OCI-LY3 (cell line): ENCODE measurements at regions not wholly inside any gene's neighbourhood (a gene's known extent, or its start where the extent isn't known, plus 50 kb on each side); places are given as distances from the start of the nearest gene placed in this dataset.

Experiments
- H2AFZ ChIP-seq: fragments of 200-600, 300-600 bp; shearing (Covaris generic); 2 replicates; pipeline ENCODE4 v1.6.0; 2014; ENCODE audit warnings: antibody characterized with exemption, low read depth, low read length
- H3K27ac ChIP-seq: fragments of 200-600, 300-600 bp; sonication (generic); 2 replicates; pipeline ENCODE4 v1.5.1; 2014; ENCODE audit warnings: mild to moderate bottlenecking, low read length, moderate library complexity, mixed read lengths
- H3K27me3 ChIP-seq: fragments of 200-600, 300-600 bp; sonication (generic); 2 replicates; pipeline ENCODE4 v1.6.1; 2014; ENCODE audit warnings: low read depth, low read length, mixed read lengths
- H3K36me3 ChIP-seq: fragments of 200-600, 300-600 bp; sonication (generic); replicated peaks from 2 replicates; pipeline ENCODE3; 2014; ENCODE audit warnings: low read depth, low read length, mixed read lengths
- H3K4me1 ChIP-seq: fragments of 300-600, 200-600 bp; sonication (generic); 2 replicates; pipeline ENCODE4 v1.6.1; 2014; ENCODE audit warnings: low read length, mixed read lengths
- H3K4me2 ChIP-seq: fragments of 200-600, 300-600 bp; sonication (generic); 2 replicates; pipeline ENCODE4 v1.6.1; 2014; ENCODE audit warnings: low read length, mixed read lengths
- H3K4me3 ChIP-seq: fragments of 300-600, 200-600 bp; sonication (generic); 2 replicates; pipeline ENCODE4 v1.5.1; 2014; ENCODE audit warnings: antibody characterized with exemption, mild to moderate bottlenecking, low read length, moderate library complexity
- H3K79me2 ChIP-seq: fragments of 300-600, 200-600 bp; shearing (Covaris generic); 2 replicates; pipeline ENCODE4 v1.6.1; 2014; ENCODE audit warnings: mild to moderate bottlenecking, low read length, mixed read lengths
- H3K9ac ChIP-seq: fragments of 300-600, 200-600 bp; shearing (Covaris generic); 2 replicates; pipeline ENCODE4 v1.6.0; 2014; ENCODE audit warnings: mild to moderate bottlenecking, low read length, moderate library complexity
- H3K9me3 ChIP-seq: fragments of 200-600, 300-600 bp; shearing (Covaris generic); 2 replicates; pipeline ENCODE4 v1.6.1; 2014; ENCODE audit warnings: low read length, mixed read lengths; ENCODE audit not compliant: insufficient read depth
- H4K20me1 ChIP-seq: fragments of 200-600, 300-600 bp; sonication (generic); 2 replicates; pipeline ENCODE4 v1.6.1; 2016; ENCODE audit warnings: low read length, mixed read lengths; ENCODE audit not compliant: insufficient read depth
- EZH2phosphoT487 ChIP-seq: fragments of 200-600 bp; shearing (Covaris generic); IDR thresholded peaks from 2 replicates; pipeline ENCODE4 v1.6.1; 2018; ENCODE audit warnings: antibody characterized with exemption, mixed run types, low read depth
- TF ChIP-seq, protein P1 (sequence below): fragments of 200-600, 300-600 bp; sonication (generic); IDR thresholded peaks from 2 replicates; pipeline ENCODE4 v1.5.1; 2014; ENCODE audit warnings: antibody characterized with exemption, low read length, low read depth

DNA sequence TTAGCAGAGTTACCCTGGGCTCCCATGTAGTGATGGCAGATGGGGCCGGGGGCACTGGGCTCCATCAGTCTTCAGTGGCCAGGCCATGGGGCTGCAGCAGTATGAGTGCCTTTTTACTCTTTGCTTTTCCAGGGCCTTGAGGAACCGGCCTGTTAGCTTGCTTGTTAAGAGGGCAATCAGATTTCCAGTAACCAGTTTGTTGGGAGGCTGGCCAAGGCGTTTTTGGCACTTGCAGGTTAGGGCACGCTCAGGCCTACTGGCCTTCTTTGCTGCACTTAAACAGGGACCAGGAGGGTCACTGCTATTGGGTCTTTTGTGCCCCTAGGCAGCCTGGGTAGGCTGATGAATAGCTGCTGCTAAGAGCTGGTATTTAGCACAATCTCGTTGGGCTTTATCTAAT lies 415.4 kb upstream of the USP9Y start:
- no peak overlapping the region for H3K9ac ChIP-seq
- H3K36me3 ChIP-seq = no peaks in the 10 kb centered on the region
- H3K4me3 ChIP-seq = no peak overlapping the region
- H3K4me2 ChIP-seq = no peak overlapping the region
- H2AFZ ChIP-seq = no peak overlapping the region
- TF ChIP-seq, protein P1, sequence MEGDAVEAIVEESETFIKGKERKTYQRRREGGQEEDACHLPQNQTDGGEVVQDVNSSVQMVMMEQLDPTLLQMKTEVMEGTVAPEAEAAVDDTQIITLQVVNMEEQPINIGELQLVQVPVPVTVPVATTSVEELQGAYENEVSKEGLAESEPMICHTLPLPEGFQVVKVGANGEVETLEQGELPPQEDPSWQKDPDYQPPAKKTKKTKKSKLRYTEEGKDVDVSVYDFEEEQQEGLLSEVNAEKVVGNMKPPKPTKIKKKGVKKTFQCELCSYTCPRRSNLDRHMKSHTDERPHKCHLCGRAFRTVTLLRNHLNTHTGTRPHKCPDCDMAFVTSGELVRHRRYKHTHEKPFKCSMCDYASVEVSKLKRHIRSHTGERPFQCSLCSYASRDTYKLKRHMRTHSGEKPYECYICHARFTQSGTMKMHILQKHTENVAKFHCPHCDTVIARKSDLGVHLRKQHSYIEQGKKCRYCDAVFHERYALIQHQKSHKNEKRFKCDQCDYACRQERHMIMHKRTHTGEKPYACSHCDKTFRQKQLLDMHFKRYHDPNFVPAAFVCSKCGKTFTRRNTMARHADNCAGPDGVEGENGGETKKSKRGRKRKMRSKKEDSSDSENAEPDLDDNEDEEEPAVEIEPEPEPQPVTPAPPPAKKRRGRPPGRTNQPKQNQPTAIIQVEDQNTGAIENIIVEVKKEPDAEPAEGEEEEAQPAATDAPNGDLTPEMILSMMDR = no peak
- no peak for TF ChIP-seq EZH2phosphoT487
- no peaks in the 10 kb centered on the region for H3K9me3 ChIP-seq
- no peaks in the 10 kb centered on the region for H3K79me2 ChIP-seq
- no peaks in the 10 kb centered on the region for H3K27me3 ChIP-seq
- no peak overlapping the region for H3K27ac ChIP-seq
- H3K4me1 ChIP-seq = no peaks in the 10 kb centered on the region
- no peaks in the 10 kb centered on the region for H4K20me1 ChIP-seq

DNA sequence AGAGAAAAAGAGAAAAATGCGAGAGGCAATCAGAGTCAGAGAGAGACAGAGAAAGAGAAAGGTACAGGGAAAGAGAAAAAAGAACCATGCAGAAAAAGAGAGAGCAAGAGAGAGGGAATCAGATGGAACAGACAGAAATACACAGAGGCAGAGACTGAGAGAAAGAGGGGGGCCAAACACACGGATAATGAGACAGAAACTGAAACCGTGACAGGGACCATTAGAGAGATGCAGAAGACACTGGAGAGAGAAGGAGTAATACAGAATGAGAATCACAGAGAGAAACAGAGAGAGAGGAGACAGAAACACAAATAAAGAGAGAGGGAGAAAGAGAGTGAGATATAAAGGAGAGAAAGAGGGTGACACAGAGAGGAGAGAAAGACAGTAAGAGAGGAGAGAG lies 412.1 kb upstream of the USP9Y start:
- Histone ChIP-seq H3K4me3 (no peak overlapping the region), H3K27me3 (no peaks in the 10 kb centered on the region), H3K27ac (no peak overlapping the region), H3K9me3 (no peaks in the 10 kb centered on the region), H2AFZ (no peak overlapping the region), H3K4me1 (no peaks in the 10 kb centered on the region), H3K4me2 (no peak overlapping the region), H3K36me3 (no peaks in the 10 kb centered on the region), H3K9ac (no peak overlapping the region), H4K20me1 (no peaks in the 10 kb centered on the region), H3K79me2 (no peaks in the 10 kb centered on the region)
- TF ChIP-seq, protein P1 = no peak
- TF ChIP-seq EZH2phosphoT487 = no peak

DNA sequence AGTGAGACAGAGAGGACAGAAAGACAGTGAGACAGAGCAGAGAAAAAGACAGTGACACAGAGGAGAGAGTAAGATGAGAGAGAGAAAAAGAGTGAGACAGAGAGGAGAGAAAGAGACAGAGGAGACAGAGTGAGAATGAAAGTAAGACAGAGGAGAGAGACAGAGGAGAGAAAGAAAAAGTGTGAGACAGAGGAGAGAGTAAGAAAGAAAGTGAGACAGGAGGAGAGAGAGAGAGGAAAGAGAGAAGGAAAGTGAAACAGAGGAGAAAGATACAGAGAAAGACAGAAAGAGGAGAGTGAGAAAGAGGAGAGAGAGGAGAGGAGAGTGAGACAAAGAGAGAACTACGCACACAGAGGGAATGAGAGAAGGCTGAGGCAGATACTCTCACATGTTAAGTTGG lies 411.6 kb upstream of the USP9Y start:
- no peak overlapping the region for H3K27ac ChIP-seq
- H3K9ac ChIP-seq = no peak overlapping the region
- H4K20me1 ChIP-seq = no peaks in the 10 kb centered on the region
- H3K4me3 ChIP-seq = no peak overlapping the region
- H3K27me3 ChIP-seq = no peaks in the 10 kb centered on the region
- H3K9me3 ChIP-seq = no peaks in the 10 kb centered on the region
- H3K79me2 ChIP-seq = no peaks in the 10 kb centered on the region
- no peak overlapping the region for H3K4me2 ChIP-seq
- TF ChIP-seq, protein P1 = no peak
- TF ChIP-seq EZH2phosphoT487 = no peak
- no peak overlapping the region for H2AFZ ChIP-seq
- no peaks in the 10 kb centered on the region for H3K36me3 ChIP-seq
- H3K4me1 ChIP-seq = no peaks in the 10 kb centered on the region

DNA sequence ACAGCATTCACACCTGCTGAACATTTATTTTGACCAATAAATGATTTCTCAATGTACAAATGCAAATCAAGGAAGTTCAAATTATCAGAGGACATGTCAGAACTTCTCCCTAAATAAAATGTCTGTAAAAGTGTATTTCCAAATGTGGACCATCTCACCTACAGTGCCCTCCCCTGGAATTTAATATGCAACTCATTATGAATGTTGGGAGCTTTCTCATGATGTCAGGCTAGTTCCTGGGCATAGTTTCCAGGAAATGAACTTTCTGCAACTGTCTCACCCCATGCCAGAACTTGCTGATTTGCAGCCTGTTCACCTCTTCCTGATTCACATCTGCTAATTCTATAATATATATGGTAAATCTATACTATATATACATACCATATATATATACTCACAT lies 408.5 kb upstream of the USP9Y start:
- H3K4me1 ChIP-seq = no peaks in the 10 kb centered on the region
- TF ChIP-seq, protein P1 = no peak
- no peak for TF ChIP-seq EZH2phosphoT487

More for the DNA sequence above, 408.5 kb upstream of the USP9Y start:
- Histone ChIP-seq H3K4me3 (no peak overlapping the region), H3K27me3 (no peaks in the 10 kb centered on the region), H3K79me2 (no peaks in the 10 kb centered on the region), H4K20me1 (no peaks in the 10 kb centered on the region), H3K36me3 (no peaks in the 10 kb centered on the region), H3K27ac (no peak overlapping the region), H3K4me2 (no peak overlapping the region), H3K9ac (no peak overlapping the region), H2AFZ (no peak overlapping the region), H3K9me3 (no peaks in the 10 kb centered on the region)
